Subcutaneous abdominal adipose tissue (tissue), 5 donors: ENCODE measurements at regions not wholly inside any gene's neighbourhood (a gene's known extent, or its start where the extent isn't known, plus 50 kb on each side); places are given as distances from the start of the nearest gene placed in this dataset.

ENCODE experiments used
- H3K27ac ChIP-seq: one replicate; pipeline ENCODE4 v1.7.0; 2013; ENCODE audit warnings: low read depth, mild to moderate bottlenecking, inconsistent platforms, low read length, moderate library complexity
- H3K27me3 ChIP-seq, 5 donors: one replicate each; pipeline ENCODE4 v1.7.0; 2013; ENCODE audit warnings: low read length in 5 of 5, inconsistent platforms in 1 of 5; ENCODE audit not compliant: control insufficient read depth in 5 of 5, insufficient read depth in 4 of 5
- H3K36me3 ChIP-seq, 5 donors: one replicate each; pipeline ENCODE4 v1.7.0; 2013; ENCODE audit warnings: low read length in 5 of 5; ENCODE audit not compliant: control insufficient read depth in 5 of 5, insufficient read depth in 5 of 5
- H3K4me1 ChIP-seq, 5 donors: one replicate each; pipeline ENCODE4 v1.7.0; 2013; ENCODE audit warnings: low read length in 5 of 5, mild to moderate bottlenecking in 3 of 5, moderate library complexity in 1 of 5; ENCODE audit not compliant: control insufficient read depth in 5 of 5, insufficient read depth in 5 of 5
- H3K4me3 ChIP-seq, 5 donors: one replicate each; pipeline ENCODE4 v1.7.0; 2013; ENCODE audit warnings: low read length in 5 of 5, low read depth in 1 of 5
- H3K9ac ChIP-seq, 5 donors: one replicate each; pipeline ENCODE4 v1.7.0; 2013; ENCODE audit warnings: low read length in 5 of 5, mild to moderate bottlenecking in 4 of 5, moderate library complexity in 3 of 5
- H3K9me3 ChIP-seq, 5 donors: one replicate each; pipeline ENCODE4 v1.7.0; 2013; ENCODE audit warnings: low read length in 5 of 5; ENCODE audit not compliant: control insufficient read depth in 5 of 5
- donor health status: healthy.
- donor health status: healthy.
- donor health status: healthy.
- donor health status: healthy.
- donor health status: healthy.

GRCh38 chr1:29394521-29395225 lies 158.4 kb downstream of the PTPRU start:
- no peak overlapping the region for H3K9ac ChIP-seq
- no peak overlapping the region for H3K4me3 ChIP-seq
- H3K4me1 ChIP-seq, result peaks cover 0 to 10% (median 0%) of the 10 kb centered on the region in 5 donors
- H3K27me3 ChIP-seq, result peaks cover 6 to 26% (median 22%) of the 10 kb centered on the region in 5 donors
- H3K9me3 ChIP-seq, result peaks cover 0 to 8% (median 4%) of the 10 kb centered on the region in 5 donors
- H3K36me3 ChIP-seq, result no peaks in the 10 kb centered on the region
- no peak overlapping the region for H3K27ac ChIP-seq

GRCh38 chr1:29393451-29393826 lies 157.1 kb downstream of the PTPRU start:
- Histone ChIP-seq H3K27ac (no peak overlapping the region), H3K4me1 (peaks cover 0 to 10% (median 0%) of the 10 kb centered on the region in 5 donors), H3K9ac (no peak overlapping the region), H3K4me3 (no peak overlapping the region), H3K36me3 (no peaks in the 10 kb centered on the region), H3K27me3 (peaks cover 6 to 33% (median 22%) of the 10 kb centered on the region in 5 donors), H3K9me3 (peaks cover 0 to 3% (median 0%) of the 10 kb centered on the region in 5 donors)

- peaks cover 0 to 10% (median 0%) of the 10 kb centered on the region in 5 donors for H3K4me1 ChIP-seq
- H3K36me3 ChIP-seq, result no peaks in the 10 kb centered on the region
These were observed 156.4 kb downstream of the PTPRU start for GRCh38 chr1:29392486-29393450.

DNA sequence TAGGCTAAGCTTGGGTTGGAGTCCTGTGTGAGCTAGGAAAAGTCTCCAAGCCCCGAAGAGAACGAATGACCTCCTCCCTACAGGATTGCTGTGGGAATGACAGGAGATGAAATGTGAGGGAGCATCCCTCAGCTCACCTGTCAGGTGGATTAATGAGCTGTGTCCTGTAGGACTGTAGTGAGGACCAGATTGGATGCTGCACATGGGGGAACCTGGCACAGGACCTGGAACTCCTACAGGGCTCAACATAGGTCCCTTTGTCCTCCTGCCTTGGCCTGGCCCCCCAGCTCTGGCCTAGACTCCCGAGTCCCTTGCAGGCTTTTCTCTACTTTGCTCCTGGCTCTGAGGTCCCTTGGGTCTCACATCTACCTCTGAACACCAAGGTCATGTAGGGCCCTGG lies 155.7 kb downstream of the PTPRU start:
- H3K27ac ChIP-seq, result no peak overlapping the region
- H3K9ac ChIP-seq, result no peak overlapping the region
- H3K4me1 ChIP-seq, result peaks cover 0 to 10% (median 0%) of the 10 kb centered on the region in 5 donors
- H3K36me3 ChIP-seq, result no peaks in the 10 kb centered on the region
- H3K4me3 ChIP-seq, result no peak overlapping the region
- no peaks in the 10 kb centered on the region for H3K9me3 ChIP-seq
- peaks cover 6 to 32% (median 27%) of the 10 kb centered on the region in 5 donors for H3K27me3 ChIP-seq

More at GRCh38 chr1:29392486-29393450, 156.4 kb downstream of the PTPRU start:
- no peak overlapping the region for H3K4me3 ChIP-seq
- no peak overlapping the region for H3K9ac ChIP-seq
- H3K27me3 ChIP-seq, result peaks cover 6 to 33% (median 27%) of the 10 kb centered on the region in 5 donors
- no peak overlapping the region for H3K27ac ChIP-seq
- no peaks in the 10 kb centered on the region for H3K9me3 ChIP-seq

- Histone ChIP-seq H3K36me3 (no peaks in the 10 kb centered on the region), H3K4me3 (no peak overlapping the region), H3K9ac (no peak overlapping the region), H3K27ac (no peak overlapping the region), H3K9me3 (no peaks in the 10 kb centered on the region), H3K4me1 (peaks cover 0 to 10% (median 0%) of the 10 kb centered on the region in 5 donors), H3K27me3 (peaks cover 6 to 36% (median 26%) of the 10 kb centered on the region in 5 donors)
These were observed 155.1 kb downstream of the PTPRU start for GRCh38 chr1:29391362-29391880.

DNA sequence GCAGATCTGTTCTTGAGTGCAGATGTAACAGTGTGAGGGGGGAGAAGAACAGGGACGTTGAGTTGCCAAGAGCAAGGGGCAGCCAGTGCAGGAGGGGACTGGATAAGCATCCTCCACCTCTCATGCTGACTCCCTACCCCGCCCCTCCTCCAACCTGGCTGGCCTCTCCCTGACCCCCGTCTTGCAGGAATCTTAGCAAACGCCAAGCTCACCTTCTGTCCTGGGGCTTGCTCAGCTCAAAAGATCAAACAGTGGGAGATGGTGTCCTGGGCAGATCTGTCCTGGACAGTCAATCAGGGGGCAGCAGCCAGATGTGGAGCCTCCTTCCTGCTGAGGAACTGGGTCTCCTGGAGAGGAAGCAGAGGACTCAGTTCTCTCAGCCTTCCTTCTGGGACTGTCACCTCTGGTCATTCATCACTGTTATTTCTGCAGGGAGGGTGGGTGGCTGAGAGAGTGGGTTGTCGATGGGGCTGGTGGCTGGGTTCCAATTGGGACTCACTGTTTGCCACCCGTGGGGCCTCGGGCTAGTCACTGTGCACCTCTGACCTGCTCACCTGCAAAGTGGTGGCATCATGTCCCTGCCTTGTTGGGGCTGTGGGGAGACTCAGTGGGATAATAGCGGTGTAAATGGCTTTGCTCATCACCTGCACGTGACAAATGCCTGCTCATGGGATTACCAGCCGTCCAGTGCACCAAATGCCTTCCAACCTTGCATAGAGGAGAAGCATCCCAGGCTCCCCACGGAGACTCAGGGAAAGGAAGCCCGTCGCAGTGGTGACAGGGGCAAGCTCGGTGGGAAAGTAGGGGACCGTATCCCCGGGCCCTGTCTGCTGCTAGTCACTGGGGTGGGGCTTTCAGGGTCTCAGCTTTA lies 154.4 kb downstream of the PTPRU start:
- Histone ChIP-seq H3K9me3 (no peaks in the 10 kb centered on the region), H3K36me3 (no peaks in the 10 kb centered on the region), H3K9ac (no peak overlapping the region), H3K4me3 (no peak overlapping the region), H3K27me3 (peaks cover 6 to 38% (median 26%) of the 10 kb centered on the region in 5 donors), H3K4me1 (peaks cover 0 to 8% (median 0%) of the 10 kb centered on the region in 5 donors), H3K27ac (no peak overlapping the region)

- Histone ChIP-seq H3K27ac (no peak overlapping the region), H3K9ac (no peak overlapping the region), H3K27me3 (peaks cover 6 to 42% (median 28%) of the 10 kb centered on the region in 5 donors), H3K4me1 (peaks cover 0 to 3% (median 0%) of the 10 kb centered on the region in 5 donors), H3K4me3 (no peak overlapping the region), H3K9me3 (no peaks in the 10 kb centered on the region), H3K36me3 (no peaks in the 10 kb centered on the region)
These were observed 153.8 kb downstream of the PTPRU start for GRCh38 chr1:29390075-29390474.

DNA sequence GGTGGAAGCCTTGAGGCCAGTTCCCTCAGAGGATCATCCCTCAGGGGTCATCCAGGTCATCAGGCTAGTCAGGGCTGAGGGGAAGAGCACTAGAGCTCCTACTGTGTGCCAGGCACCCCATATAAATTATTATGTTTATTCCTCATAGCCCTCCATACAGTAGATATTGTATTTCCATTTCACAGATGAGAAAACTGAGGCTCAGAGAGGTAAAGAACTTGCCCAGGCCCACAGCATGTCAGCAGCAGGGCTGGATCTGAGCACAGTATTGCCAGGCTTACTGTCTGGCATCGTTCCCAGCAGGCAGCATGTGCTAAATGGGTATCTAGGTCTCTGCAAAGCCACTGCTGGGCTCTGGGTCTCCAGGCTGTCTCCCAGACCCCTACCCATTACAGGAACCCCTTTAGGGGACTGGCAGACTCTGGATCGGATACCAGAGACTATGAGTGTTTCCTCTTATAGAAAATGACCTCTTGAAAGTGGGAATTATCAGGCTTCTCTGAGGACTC lies 153.3 kb downstream of the PTPRU start:
- peaks cover 6 to 44% (median 31%) of the 10 kb centered on the region in 5 donors for H3K27me3 ChIP-seq
- H3K9me3 ChIP-seq, result no peaks in the 10 kb centered on the region
- H3K36me3 ChIP-seq, result no peaks in the 10 kb centered on the region
- no peak overlapping the region for H3K4me3 ChIP-seq
- H3K4me1 ChIP-seq, result peaks cover 0 to 1% (median 0%) of the 10 kb centered on the region in 5 donors
- no peak overlapping the region for H3K9ac ChIP-seq
- no peak overlapping the region for H3K27ac ChIP-seq

GRCh38 chr1:29388884-29389283 lies 152.6 kb downstream of the PTPRU start:
- no peaks in the 10 kb centered on the region for H3K9me3 ChIP-seq
- H3K36me3 ChIP-seq, result no peaks in the 10 kb centered on the region
- H3K4me1 ChIP-seq, result no peaks in the 10 kb centered on the region
- H3K9ac ChIP-seq, result no peak overlapping the region
- H3K4me3 ChIP-seq, result no peak overlapping the region
- H3K27ac ChIP-seq, result no peak overlapping the region
- peaks cover 6 to 51% (median 33%) of the 10 kb centered on the region in 5 donors for H3K27me3 ChIP-seq
